ENCODE measurements at regions not wholly inside any gene's neighbourhood (a gene's known extent, or its start where the extent isn't known, plus 50 kb on each side); places are given as distances from the start of the nearest gene placed in this dataset.

- no peaks in the 10 kb centered on the region for H3K36me3 ChIP-seq (ENCODE audit: control insufficient read depth in 2 of 2, insufficient read depth in 2 of 2, low read length in 2 of 2)
- no peak overlapping the region for H3K27ac ChIP-seq (ENCODE audit: low read depth in 2 of 2, low read length in 2 of 2)
- H3K9me3 ChIP-seq (ENCODE audit: control insufficient read depth in 2 of 2, low read length in 2 of 2) = peaks cover 0 to 1% of the 10 kb centered on the region in 2 donors
- no peak overlapping the region for H3K9ac ChIP-seq (ENCODE audit: low read depth in 1 of 2, low read length in 2 of 2)
- no peaks in the 10 kb centered on the region for H3K4me1 ChIP-seq (ENCODE audit: control insufficient read depth in 2 of 2, insufficient read depth in 2 of 2, low read length in 2 of 2)
- no peaks in the 10 kb centered on the region for H3K27me3 ChIP-seq (ENCODE audit: control insufficient read depth in 2 of 2, insufficient read depth in 2 of 2, low read length in 2 of 2)
- H3K4me3 ChIP-seq (ENCODE audit: low read length in 2 of 2) = no peak overlapping the region
These were observed 452.4 kb upstream of the HTR2A start for GRCh38 chr13:47349211-47349610.

- H3K4me3 ChIP-seq (ENCODE audit: low read length in 2 of 2) = no peak overlapping the region
- peaks cover 3 to 5% of the 10 kb centered on the region in 2 donors for H3K9me3 ChIP-seq (ENCODE audit: control insufficient read depth in 2 of 2, low read length in 2 of 2)
- no peaks in the 10 kb centered on the region for H3K4me1 ChIP-seq (ENCODE audit: control insufficient read depth in 2 of 2, insufficient read depth in 2 of 2, low read length in 2 of 2)
- H3K9ac ChIP-seq (ENCODE audit: low read depth in 1 of 2, low read length in 2 of 2) = no peak overlapping the region
- H3K27ac ChIP-seq (ENCODE audit: low read depth in 2 of 2, low read length in 2 of 2) = no peak overlapping the region
- H3K27me3 ChIP-seq (ENCODE audit: control insufficient read depth in 2 of 2, insufficient read depth in 2 of 2, low read length in 2 of 2) = no peaks in the 10 kb centered on the region
- H3K36me3 ChIP-seq (ENCODE audit: control insufficient read depth in 2 of 2, insufficient read depth in 2 of 2, low read length in 2 of 2) = no peaks in the 10 kb centered on the region
These were observed 441.1 kb upstream of the HTR2A start for GRCh38 chr13:47337781-47338507.

- Histone ChIP-seq H3K4me1 (ENCODE audit: control insufficient read depth in 2 of 2, insufficient read depth in 2 of 2, low read length in 2 of 2) (no peaks in the 10 kb centered on the region), H3K9me3 (ENCODE audit: control insufficient read depth in 2 of 2, low read length in 2 of 2) (peaks cover 3 to 5% of the 10 kb centered on the region in 2 donors), H3K9ac (ENCODE audit: low read depth in 1 of 2, low read length in 2 of 2) (no peak overlapping the region), H3K36me3 (ENCODE audit: control insufficient read depth in 2 of 2, insufficient read depth in 2 of 2, low read length in 2 of 2) (no peaks in the 10 kb centered on the region), H3K27me3 (ENCODE audit: control insufficient read depth in 2 of 2, insufficient read depth in 2 of 2, low read length in 2 of 2) (no peaks in the 10 kb centered on the region), H3K4me3 (ENCODE audit: low read length in 2 of 2) (no peak overlapping the region), H3K27ac (ENCODE audit: low read depth in 2 of 2, low read length in 2 of 2) (no peak overlapping the region)
These were observed 437.3 kb upstream of the HTR2A start for GRCh38 chr13:47334173-47334572.

- H3K4me3 ChIP-seq (ENCODE audit: low read length in 2 of 2) = no peak overlapping the region
- H3K27ac ChIP-seq (ENCODE audit: low read depth in 2 of 2, low read length in 2 of 2) = no peak overlapping the region
- no peaks in the 10 kb centered on the region for H3K27me3 ChIP-seq (ENCODE audit: control insufficient read depth in 2 of 2, insufficient read depth in 2 of 2, low read length in 2 of 2)
- H3K36me3 ChIP-seq (ENCODE audit: control insufficient read depth in 2 of 2, insufficient read depth in 2 of 2, low read length in 2 of 2) = no peaks in the 10 kb centered on the region
- H3K4me1 ChIP-seq (ENCODE audit: control insufficient read depth in 2 of 2, insufficient read depth in 2 of 2, low read length in 2 of 2) = no peaks in the 10 kb centered on the region
- H3K9ac ChIP-seq (ENCODE audit: low read depth in 1 of 2, low read length in 2 of 2) = no peak overlapping the region
- H3K9me3 ChIP-seq (ENCODE audit: control insufficient read depth in 2 of 2, low read length in 2 of 2) = peaks cover 0 to 3% of the 10 kb centered on the region in 2 donors
These were observed 435.3 kb upstream of the HTR2A start for GRCh38 chr13:47332149-47332548.

GRCh38 chr13:47330031-47330430, 433.2 kb upstream of the HTR2A start:
- no peaks in the 10 kb centered on the region for H3K9me3 ChIP-seq (ENCODE audit: control insufficient read depth in 2 of 2, low read length in 2 of 2)
- no peaks in the 10 kb centered on the region for H3K36me3 ChIP-seq (ENCODE audit: control insufficient read depth in 2 of 2, insufficient read depth in 2 of 2, low read length in 2 of 2)
- H3K4me3 ChIP-seq (ENCODE audit: low read length in 2 of 2) = no peak overlapping the region
- H3K9ac ChIP-seq (ENCODE audit: low read depth in 1 of 2, low read length in 2 of 2) = no peak overlapping the region
- H3K27ac ChIP-seq (ENCODE audit: low read depth in 2 of 2, low read length in 2 of 2) = no peak overlapping the region
- H3K4me1 ChIP-seq (ENCODE audit: control insufficient read depth in 2 of 2, insufficient read depth in 2 of 2, low read length in 2 of 2) = no peaks in the 10 kb centered on the region
- no peaks in the 10 kb centered on the region for H3K27me3 ChIP-seq (ENCODE audit: control insufficient read depth in 2 of 2, insufficient read depth in 2 of 2, low read length in 2 of 2)

DNA sequence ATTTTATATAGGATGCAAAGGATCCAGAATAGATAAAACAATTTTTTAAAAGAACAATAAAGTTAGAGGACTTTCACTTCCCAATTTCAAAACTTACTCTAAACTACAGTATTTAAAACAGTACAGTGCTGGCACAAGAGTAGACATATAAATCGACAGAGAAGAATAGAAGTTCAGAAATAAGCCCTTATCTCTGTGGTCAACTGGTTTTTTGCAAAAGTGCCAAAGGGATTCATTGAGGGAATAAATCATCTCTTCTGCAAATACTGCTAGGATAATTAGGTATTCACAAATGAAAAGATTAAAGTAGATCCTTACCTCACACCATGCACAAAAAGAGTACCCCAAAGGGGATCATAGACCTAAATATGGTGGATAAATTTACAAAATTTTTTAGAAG, 431.0 kb upstream of the HTR2A start:
- Histone ChIP-seq H3K27me3 (ENCODE audit: control insufficient read depth in 2 of 2, insufficient read depth in 2 of 2, low read length in 2 of 2) (no peaks in the 10 kb centered on the region), H3K36me3 (ENCODE audit: control insufficient read depth in 2 of 2, insufficient read depth in 2 of 2, low read length in 2 of 2) (no peaks in the 10 kb centered on the region), H3K9me3 (ENCODE audit: control insufficient read depth in 2 of 2, low read length in 2 of 2) (no peaks in the 10 kb centered on the region), H3K9ac (ENCODE audit: low read depth in 1 of 2, low read length in 2 of 2) (no peak overlapping the region), H3K4me1 (ENCODE audit: control insufficient read depth in 2 of 2, insufficient read depth in 2 of 2, low read length in 2 of 2) (no peaks in the 10 kb centered on the region), H3K4me3 (ENCODE audit: low read length in 2 of 2) (no peak overlapping the region), H3K27ac (ENCODE audit: low read depth in 2 of 2, low read length in 2 of 2) (no peak overlapping the region)

GRCh38 chr13:47326061-47326460, 429.2 kb upstream of the HTR2A start:
- H3K27ac ChIP-seq (ENCODE audit: low read depth in 2 of 2, low read length in 2 of 2) = no peak overlapping the region
- H3K4me3 ChIP-seq (ENCODE audit: low read length in 2 of 2) = no peak overlapping the region
- no peaks in the 10 kb centered on the region for H3K9me3 ChIP-seq (ENCODE audit: control insufficient read depth in 2 of 2, low read length in 2 of 2)
- H3K27me3 ChIP-seq (ENCODE audit: control insufficient read depth in 2 of 2, insufficient read depth in 2 of 2, low read length in 2 of 2) = no peaks in the 10 kb centered on the region
- no peaks in the 10 kb centered on the region for H3K36me3 ChIP-seq (ENCODE audit: control insufficient read depth in 2 of 2, insufficient read depth in 2 of 2, low read length in 2 of 2)
- no peaks in the 10 kb centered on the region for H3K4me1 ChIP-seq (ENCODE audit: control insufficient read depth in 2 of 2, insufficient read depth in 2 of 2, low read length in 2 of 2)
- no peak overlapping the region for H3K9ac ChIP-seq (ENCODE audit: low read depth in 1 of 2, low read length in 2 of 2)

DNA sequence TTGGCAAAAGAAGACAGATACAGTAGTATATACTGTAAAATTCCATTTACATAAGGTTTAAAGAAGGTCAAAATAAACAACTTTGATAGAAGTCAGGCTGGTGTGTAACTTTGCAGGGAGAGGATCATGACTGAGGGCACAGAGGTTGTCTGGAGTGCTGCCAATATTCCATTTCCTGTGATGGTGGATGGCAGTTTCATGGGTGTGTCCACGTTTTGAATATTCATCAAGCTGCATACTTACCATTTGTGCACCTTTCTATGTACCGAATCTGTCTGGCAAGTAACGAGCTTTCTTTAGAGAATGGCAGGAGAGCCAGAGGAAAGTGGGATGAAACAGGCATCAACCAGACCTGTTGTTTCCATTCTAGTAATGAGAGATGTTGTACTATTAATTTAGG, 420.5 kb upstream of the HTR2A start:
- Histone ChIP-seq H3K36me3 (ENCODE audit: control insufficient read depth in 2 of 2, insufficient read depth in 2 of 2, low read length in 2 of 2) (no peaks in the 10 kb centered on the region), H3K9ac (ENCODE audit: low read depth in 1 of 2, low read length in 2 of 2) (no peak overlapping the region), H3K27ac (ENCODE audit: low read depth in 2 of 2, low read length in 2 of 2) (no peak overlapping the region), H3K9me3 (ENCODE audit: control insufficient read depth in 2 of 2, low read length in 2 of 2) (no peaks in the 10 kb centered on the region), H3K4me1 (ENCODE audit: control insufficient read depth in 2 of 2, insufficient read depth in 2 of 2, low read length in 2 of 2) (no peaks in the 10 kb centered on the region), H3K27me3 (ENCODE audit: control insufficient read depth in 2 of 2, insufficient read depth in 2 of 2, low read length in 2 of 2) (no peaks in the 10 kb centered on the region), H3K4me3 (ENCODE audit: low read length in 2 of 2) (no peak overlapping the region)

DNA sequence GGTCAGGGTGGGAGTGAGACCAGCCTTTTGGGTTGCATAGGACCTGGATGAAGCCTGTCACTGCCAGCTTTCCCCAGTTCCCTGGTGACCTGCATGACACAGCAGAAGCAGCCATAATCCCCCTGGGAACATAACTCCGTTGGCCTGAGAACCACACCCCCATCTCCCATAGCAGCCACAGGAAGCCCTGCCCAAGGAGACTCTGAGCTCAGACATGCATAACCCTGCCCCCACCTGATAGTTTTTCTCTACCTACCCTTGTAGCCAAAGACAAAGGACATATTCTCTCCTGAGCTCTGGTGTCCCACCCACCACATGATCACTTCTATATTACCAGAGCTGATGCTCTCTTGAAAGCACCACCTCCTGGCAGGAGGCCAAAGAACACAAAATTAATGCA, 413.5 kb upstream of the HTR2A start:
- H3K9me3 ChIP-seq (ENCODE audit: control insufficient read depth in 2 of 2, low read length in 2 of 2) = peaks cover 0 to 2% of the 10 kb centered on the region in 2 donors
- no peak overlapping the region for H3K27ac ChIP-seq (ENCODE audit: low read depth in 2 of 2, low read length in 2 of 2)
- H3K27me3 ChIP-seq (ENCODE audit: control insufficient read depth in 2 of 2, insufficient read depth in 2 of 2, low read length in 2 of 2) = no peaks in the 10 kb centered on the region
- no peak overlapping the region for H3K9ac ChIP-seq (ENCODE audit: low read depth in 1 of 2, low read length in 2 of 2)
- no peaks in the 10 kb centered on the region for H3K36me3 ChIP-seq (ENCODE audit: control insufficient read depth in 2 of 2, insufficient read depth in 2 of 2, low read length in 2 of 2)
- H3K4me1 ChIP-seq (ENCODE audit: control insufficient read depth in 2 of 2, insufficient read depth in 2 of 2, low read length in 2 of 2) = no peaks in the 10 kb centered on the region
- no peak overlapping the region for H3K4me3 ChIP-seq (ENCODE audit: low read length in 2 of 2)

DNA sequence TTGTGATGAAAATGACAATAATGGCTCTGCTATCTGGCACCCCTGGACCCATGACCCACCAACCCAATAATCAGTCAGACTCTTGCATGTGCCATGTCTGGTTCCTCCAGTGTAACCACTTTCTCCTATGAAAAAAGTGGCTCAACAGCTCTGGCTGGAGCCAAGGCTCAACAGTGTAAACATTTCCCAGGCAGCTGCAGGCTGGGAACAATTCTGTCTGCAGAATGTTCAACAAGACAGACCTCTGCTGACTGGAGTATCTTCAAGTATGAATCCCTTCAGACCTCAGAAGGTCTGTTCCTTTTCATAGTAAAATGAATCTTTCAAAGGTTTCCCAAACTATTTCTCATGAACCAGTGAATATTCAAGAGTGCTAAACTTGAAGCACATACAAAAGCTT, 410.1 kb upstream of the HTR2A start:
- H3K27me3 ChIP-seq (ENCODE audit: control insufficient read depth in 2 of 2, insufficient read depth in 2 of 2, low read length in 2 of 2) = no peaks in the 10 kb centered on the region
- no peaks in the 10 kb centered on the region for H3K4me1 ChIP-seq (ENCODE audit: control insufficient read depth in 2 of 2, insufficient read depth in 2 of 2, low read length in 2 of 2)
- H3K9me3 ChIP-seq (ENCODE audit: control insufficient read depth in 2 of 2, low read length in 2 of 2) = peaks cover 0 to 2% of the 10 kb centered on the region in 2 donors
- H3K9ac ChIP-seq (ENCODE audit: low read depth in 1 of 2, low read length in 2 of 2) = no peak overlapping the region
- no peak overlapping the region for H3K27ac ChIP-seq (ENCODE audit: low read depth in 2 of 2, low read length in 2 of 2)
- no peak overlapping the region for H3K4me3 ChIP-seq (ENCODE audit: low read length in 2 of 2)
- H3K36me3 ChIP-seq (ENCODE audit: control insufficient read depth in 2 of 2, insufficient read depth in 2 of 2, low read length in 2 of 2) = no peaks in the 10 kb centered on the region
